ENCODE measurements at regions not wholly inside any gene's neighbourhood (a gene's known extent, or its start where the extent isn't known, plus 50 kb on each side); places are given as distances from the start of the nearest gene placed in this dataset.
"Not testable (repeated sequence)": the region's sequence is repeated elsewhere in the genome, so short reads cannot be mapped to it uniquely, and the experiment has no call there.

DNA sequence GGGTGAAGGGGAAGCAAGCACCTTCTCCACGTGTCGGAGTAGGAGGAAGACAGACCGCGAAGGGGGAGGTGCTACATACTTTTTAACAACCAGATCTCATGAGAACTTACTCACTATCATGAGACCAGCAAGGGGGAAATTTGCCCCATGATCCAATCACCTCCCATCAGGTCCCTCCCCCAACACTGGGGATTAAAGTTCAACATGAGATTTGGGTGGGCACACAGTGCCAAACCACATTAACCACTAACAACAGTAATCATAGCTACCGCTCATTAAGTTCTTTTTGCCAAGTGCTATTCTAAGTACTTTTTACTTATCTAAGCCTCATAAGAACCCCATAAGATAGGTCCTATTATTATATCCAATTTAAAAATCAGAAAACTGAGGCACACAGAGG, 450.5 kb upstream of the DDI1 start:
- no peak for DNase-seq

DNA sequence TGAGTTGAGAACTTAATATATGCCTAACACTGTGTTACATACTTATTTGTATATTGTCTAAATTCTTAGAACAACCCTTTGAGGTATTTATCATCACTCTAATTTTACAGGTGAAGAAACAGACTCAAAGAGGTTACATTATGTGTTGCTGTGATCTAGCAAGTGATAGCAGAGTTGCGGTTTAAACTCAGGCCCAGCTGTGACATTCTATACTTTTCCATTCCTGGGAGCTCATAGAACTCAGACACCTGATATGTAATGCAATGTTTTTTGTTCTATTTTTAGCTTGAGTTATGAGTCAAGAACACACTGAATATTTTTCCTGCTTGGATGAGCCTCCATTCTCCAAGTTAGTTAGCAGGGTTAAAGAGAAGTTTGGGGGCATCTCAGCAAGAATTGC, 449.7 kb upstream of the DDI1 start:
- DNase-seq: no peak

- DNase-seq: no peak
These were observed 448.3 kb upstream of the DDI1 start for GRCh38 chr11:103587901-103588788.

DNA sequence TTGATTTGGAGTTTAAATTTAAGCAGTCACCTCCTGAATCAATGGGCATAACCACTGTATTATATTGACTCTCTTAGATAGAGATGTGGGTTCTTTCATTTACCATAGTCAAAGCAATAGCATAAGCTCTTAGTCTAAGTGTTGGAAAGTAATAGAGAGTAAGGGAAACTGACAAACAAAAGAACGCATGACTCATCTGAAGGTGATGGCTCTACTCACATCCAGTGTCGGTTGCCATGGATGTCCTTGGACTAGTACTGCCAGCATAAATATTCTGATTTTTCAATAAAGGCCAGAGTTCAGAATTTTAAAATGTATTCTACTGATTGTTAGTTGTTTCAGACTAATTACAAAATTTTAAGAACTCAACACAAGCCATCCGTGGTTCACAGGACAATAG, 444.9 kb upstream of the DDI1 start:
- DNase-seq: no peak

DNA sequence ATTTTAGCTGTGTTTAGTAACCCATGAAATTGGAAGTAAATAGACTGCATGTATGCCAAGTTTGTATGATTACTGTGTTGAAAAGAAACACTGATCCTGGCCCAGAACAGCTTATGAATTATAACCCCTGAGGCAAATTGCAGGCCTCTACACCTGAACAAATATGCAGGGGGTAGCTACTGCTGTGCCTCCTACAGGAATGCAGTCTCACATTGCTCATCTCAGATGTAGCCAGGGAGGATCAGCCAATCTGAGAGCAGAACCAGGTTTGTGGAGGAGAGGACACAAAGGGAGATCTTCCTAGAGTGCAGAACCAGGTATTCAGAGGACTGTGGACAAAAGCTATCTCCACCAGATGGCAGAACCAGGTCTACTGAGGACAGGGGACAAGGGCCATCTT, 442.2 kb upstream of the DDI1 start:
- DNase-seq: no peak

GRCh38 chr11:103596315-103596714, 440.1 kb upstream of the DDI1 start:
- DNase-seq: no peak

- peak; percentile 40 for DNase-seq
These were observed 435.1 kb upstream of the DDI1 start for GRCh38 chr11:103601225-103601846.

DNA sequence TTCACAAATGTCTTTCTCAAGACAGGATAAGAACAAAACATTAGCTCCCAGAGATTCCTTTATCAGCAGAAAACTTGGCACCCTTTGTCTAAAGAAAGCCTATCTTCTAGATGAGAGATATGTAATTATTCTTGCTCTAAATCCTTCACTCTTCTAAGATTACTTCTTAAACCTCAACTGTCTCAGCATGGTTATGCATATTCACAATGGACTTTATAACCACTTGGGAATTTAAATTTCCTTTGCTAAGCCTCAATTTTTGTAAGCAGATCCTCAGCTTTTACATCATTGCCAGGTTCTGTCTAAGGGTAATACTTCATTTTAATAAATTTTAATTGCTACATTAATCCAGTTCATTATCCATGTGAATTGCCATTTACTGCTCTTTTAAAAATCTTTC, 433.6 kb upstream of the DDI1 start:
- DNase-seq: no peak

GRCh38 chr11:103604310-103604709, 432.1 kb upstream of the DDI1 start:
- DNase-seq: no peak

- DNase-seq: no peak
These were observed 427.9 kb upstream of the DDI1 start for GRCh38 chr11:103608566-103608965.

DNA sequence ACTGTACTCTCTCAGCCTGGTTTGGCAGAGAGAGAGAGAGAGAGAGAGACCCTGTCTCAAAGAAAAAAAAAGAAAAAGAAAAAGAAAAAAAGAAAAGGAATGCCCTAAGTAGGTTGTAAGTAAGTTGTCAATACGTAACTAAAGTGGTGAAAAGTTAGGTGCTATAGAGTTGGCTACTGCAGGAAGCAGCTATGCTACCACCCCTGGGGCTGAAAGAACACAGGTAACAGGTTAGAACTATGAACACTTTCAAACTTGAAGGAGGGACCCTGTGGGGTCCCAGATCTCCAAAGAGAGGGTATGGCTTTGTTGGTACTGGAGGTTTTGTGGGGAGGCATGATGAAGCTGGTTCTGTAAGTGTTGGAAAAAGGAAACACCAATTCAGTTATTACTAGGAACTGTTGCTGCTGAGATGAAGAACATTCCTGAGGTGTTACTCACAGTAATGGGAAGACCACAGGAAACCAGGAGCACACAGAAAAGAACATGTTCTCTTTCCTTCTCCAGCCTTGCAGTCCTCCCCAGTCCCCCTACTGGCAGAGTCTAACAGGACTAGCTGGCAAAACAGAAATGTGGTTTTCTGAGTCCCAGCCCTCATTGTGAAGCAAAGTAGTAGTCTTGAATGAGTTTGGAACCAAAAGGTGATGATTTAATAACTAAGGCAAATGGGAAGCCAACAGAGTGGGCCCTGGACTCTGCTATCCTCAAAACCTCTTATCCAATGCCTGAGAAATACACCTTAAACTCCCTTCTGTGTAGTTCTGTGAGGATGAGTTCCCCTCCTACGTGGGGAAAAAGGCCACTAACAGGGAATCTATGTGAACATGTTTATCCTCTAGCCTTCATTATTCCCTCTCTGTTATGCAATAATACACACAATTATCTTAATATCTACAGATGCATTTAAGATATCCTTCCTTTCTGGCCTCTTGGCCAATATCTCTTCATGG, 427.0 kb upstream of the DDI1 start:
- DNase-seq: no peak

- DNase-seq: no peak
These were observed 426.0 kb upstream of the DDI1 start for GRCh38 chr11:103610435-103610834.

- DNase-seq: not testable (repeated sequence)
These were observed 424.7 kb upstream of the DDI1 start for GRCh38 chr11:103611526-103612260.

DNA sequence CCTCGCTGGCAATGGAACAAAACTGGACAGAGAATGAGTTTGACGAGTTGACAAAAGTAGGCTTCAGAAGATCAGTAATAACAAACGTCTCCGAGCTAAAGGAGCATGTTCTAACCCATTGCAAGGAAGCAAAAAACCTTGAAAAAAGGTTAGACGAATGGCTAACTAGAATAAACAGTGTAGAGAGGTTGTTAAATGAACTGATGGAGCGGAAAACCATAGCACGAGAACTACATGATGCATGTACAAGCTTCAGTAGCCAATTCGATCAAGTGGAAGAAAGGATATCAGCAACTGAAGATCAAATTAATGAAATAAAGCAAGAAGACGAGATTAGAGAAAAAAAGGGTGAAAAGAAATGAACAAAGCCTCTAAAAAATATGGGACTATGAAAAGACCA, 424.0 kb upstream of the DDI1 start:
- DNase-seq: not testable (repeated sequence)

GRCh38 chr11:103616586-103616985, 419.9 kb upstream of the DDI1 start:
- DNase-seq: not testable (repeated sequence)

- no peak for DNase-seq
These were observed 417.9 kb upstream of the DDI1 start for GRCh38 chr11:103618528-103618927.

GRCh38 chr11:103619480-103619879, 417.0 kb upstream of the DDI1 start:
- no peak for DNase-seq

- DNase-seq: no peak
These were observed 416.5 kb upstream of the DDI1 start for GRCh38 chr11:103619938-103620337.

DNA sequence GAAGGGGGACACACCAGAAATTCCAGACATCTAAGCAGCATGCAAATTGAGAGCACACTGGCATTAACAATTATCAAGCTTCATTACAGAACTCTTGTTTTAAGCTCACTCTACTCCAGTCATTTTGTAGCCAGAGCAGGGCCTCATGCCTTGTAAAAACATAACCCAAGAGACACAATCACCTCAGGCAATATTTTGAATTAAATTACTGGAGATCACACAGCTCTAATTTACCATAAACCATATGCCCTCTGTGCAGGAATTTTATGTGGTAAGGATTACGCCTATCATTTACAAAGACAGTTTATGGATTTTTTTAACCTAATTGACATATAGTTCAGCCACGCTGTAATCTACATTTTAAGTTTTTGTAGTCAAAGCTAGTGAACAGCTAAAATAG, 414.1 kb upstream of the DDI1 start:
- DNase-seq: no peak

GRCh38 chr11:103623933-103624332, 412.5 kb upstream of the DDI1 start:
- no peak for DNase-seq

DNA sequence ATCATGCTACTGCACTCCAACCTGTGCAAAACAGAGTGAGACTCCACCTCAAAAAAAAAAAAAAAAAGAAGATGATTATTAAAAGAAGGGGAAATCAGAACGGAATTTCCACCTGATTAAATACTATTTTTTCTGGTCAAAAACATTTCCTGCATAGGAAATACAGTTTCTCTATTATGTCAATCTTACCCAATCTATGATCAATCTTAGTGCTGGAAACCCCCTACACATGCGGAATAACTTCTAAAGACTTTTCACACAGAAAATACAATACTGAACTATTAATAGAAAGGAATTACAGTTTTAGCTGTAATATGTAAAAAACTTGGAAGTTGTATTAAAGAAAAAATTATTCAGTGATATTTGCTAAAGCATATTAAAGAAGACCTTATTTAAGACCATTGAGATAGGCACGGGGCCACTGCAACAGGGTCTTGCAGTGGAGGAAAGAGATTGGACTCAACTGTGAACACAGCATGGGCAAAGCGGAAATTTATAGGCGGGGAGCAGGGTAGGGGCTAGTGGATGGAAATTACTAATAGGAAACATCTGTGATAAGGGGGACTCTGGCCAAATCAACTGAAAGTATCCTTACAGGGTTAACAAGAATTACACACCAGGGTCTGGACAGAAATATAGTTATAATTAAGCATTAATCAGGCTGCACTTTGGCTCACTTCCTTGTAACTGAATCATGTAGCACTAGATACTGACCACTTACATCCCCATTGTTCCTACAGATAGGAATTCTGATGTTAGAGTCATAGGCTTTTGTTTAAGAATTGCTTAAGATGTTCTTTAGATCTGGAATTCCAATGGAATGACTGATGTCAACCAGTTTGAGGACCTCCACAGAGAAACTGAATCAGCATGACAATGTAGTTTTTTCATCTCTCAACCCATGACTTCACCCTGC, 411.5 kb upstream of the DDI1 start:
- DNase-seq: no peak

- DNase-seq: no peak
These were observed 410.8 kb upstream of the DDI1 start for GRCh38 chr11:103625624-103625965.

All from CD4-positive, alpha-beta T cell treated with Interleukin-10 for 1 hour (primary cell).